Brain pericyte (primary cell): ENCODE measurements at regions not wholly inside any gene's neighbourhood (a gene's known extent, or its start where the extent isn't known, plus 50 kb on each side); places are given as distances from the start of the nearest gene placed in this dataset.
"Not testable (repeated sequence)": the region's sequence is repeated elsewhere in the genome, so short reads cannot be mapped to it uniquely, and the experiment has no call there.

Source experiments
- DNase-seq: peaks from one replicate; pipeline ENCODE4 v3.0.0-alpha.2; 2012; ENCODE audit warnings: low read depth, low spot score

- DNase-seq, result no peak
These were observed 425.6 kb upstream of the TNC start for GRCh38 chr9:115543511-115543910.

GRCh38 chr9:115548609-115549260, 430.8 kb upstream of the TNC start:
- no peak for DNase-seq

GRCh38 chr9:115551396-115551795, 433.4 kb upstream of the TNC start:
- DNase-seq, result no peak

- no peak for DNase-seq
These were observed 435.3 kb upstream of the TNC start for GRCh38 chr9:115553060-115553773.

- no peak for DNase-seq
These were observed 438.5 kb upstream of the TNC start for GRCh38 chr9:115556432-115556831.

- no peak for DNase-seq
These were observed 457.2 kb upstream of the TNC start for GRCh38 chr9:115575147-115575546.

- not testable (repeated sequence) for DNase-seq
These were observed 467.5 kb upstream of the TNC start for GRCh38 chr9:115585458-115585857.

- DNase-seq, result no peak
These were observed 469.4 kb upstream of the TNC start for GRCh38 chr9:115587310-115587709.

GRCh38 chr9:115590011-115590410, 472.1 kb upstream of the TNC start:
- no peak for DNase-seq

GRCh38 chr9:115591584-115591984, 473.6 kb upstream of the TNC start:
- DNase-seq, result peak; percentile 88

GRCh38 chr9:115593587-115594091, 475.7 kb upstream of the TNC start:
- no peak for DNase-seq

GRCh38 chr9:115594557-115594956, 476.6 kb upstream of the TNC start:
- no peak for DNase-seq

GRCh38 chr9:115596021-115596745, 478.2 kb upstream of the TNC start:
- DNase-seq, result peak; percentile 83

- no peak for DNase-seq
These were observed 478.8 kb upstream of the TNC start for GRCh38 chr9:115596746-115597080.

- DNase-seq, result no peak
These were observed 479.5 kb upstream of the TNC start for GRCh38 chr9:115597330-115597895.

- DNase-seq, result no peak
These were observed 480.8 kb upstream of the TNC start for GRCh38 chr9:115598751-115599150.

- no peak for DNase-seq
These were observed 481.9 kb upstream of the TNC start for GRCh38 chr9:115599898-115600297.

GRCh38 chr9:115601434-115601833, 483.5 kb upstream of the TNC start:
- DNase-seq, result no peak

- no peak for DNase-seq
These were observed 487.0 kb upstream of the TNC start for GRCh38 chr9:115604831-115605483.

- no peak for DNase-seq
These were observed 488.9 kb upstream of the TNC start for GRCh38 chr9:115606838-115607237.

- DNase-seq, result no peak
These were observed 496.5 kb upstream of the TNC start for GRCh38 chr9:115614326-115614999.
